Osteocyte (in vitro differentiated cells): ENCODE measurements at regions not wholly inside any gene's neighbourhood (a gene's known extent, or its start where the extent isn't known, plus 50 kb on each side); places are given as distances from the start of the nearest gene placed in this dataset.

Experiments used
- DNase-seq: peaks from one replicate; pipeline ENCODE4 v3.0.0; 2021; ENCODE audit warnings: mixed read lengths; ENCODE audit not compliant: unreplicated experiment; ENCODE audit errors: extremely low spot score
- H3K27ac Mint-ChIP-seq: one replicate; pipeline ENCODE4 v1.8.0; 2021; ENCODE audit warnings: mild to moderate bottlenecking, mixed read lengths; ENCODE audit not compliant: unreplicated experiment
- H3K27me3 Mint-ChIP-seq: one replicate; pipeline ENCODE4 v1.8.0; 2021; ENCODE audit warnings: mixed read lengths; ENCODE audit not compliant: unreplicated experiment
- H3K36me3 Mint-ChIP-seq: one replicate; pipeline ENCODE4 v1.8.0; 2021; ENCODE audit warnings: mixed read lengths; ENCODE audit not compliant: unreplicated experiment
- H3K4me1 Mint-ChIP-seq: one replicate; pipeline ENCODE4 v1.8.0; 2021; ENCODE audit warnings: mixed read lengths; ENCODE audit not compliant: unreplicated experiment
- H3K4me3 Mint-ChIP-seq: one replicate; pipeline ENCODE4 v1.8.0; 2021; ENCODE audit warnings: mild to moderate bottlenecking, moderate library complexity, mixed read lengths; ENCODE audit not compliant: unreplicated experiment
- H3K9me3 Mint-ChIP-seq: one replicate; pipeline ENCODE4 v1.8.0; 2021; ENCODE audit warnings: mixed read lengths; ENCODE audit not compliant: unreplicated experiment
- CTCF ChIP-seq: fragments of 200-600 bp; sonication (generic); IDR thresholded peaks from 2 replicates; pipeline ENCODE4 v1.5.0; 2021; ENCODE audit warnings: antibody characterized with exemption, mild to moderate bottlenecking, moderate library complexity

DNA sequence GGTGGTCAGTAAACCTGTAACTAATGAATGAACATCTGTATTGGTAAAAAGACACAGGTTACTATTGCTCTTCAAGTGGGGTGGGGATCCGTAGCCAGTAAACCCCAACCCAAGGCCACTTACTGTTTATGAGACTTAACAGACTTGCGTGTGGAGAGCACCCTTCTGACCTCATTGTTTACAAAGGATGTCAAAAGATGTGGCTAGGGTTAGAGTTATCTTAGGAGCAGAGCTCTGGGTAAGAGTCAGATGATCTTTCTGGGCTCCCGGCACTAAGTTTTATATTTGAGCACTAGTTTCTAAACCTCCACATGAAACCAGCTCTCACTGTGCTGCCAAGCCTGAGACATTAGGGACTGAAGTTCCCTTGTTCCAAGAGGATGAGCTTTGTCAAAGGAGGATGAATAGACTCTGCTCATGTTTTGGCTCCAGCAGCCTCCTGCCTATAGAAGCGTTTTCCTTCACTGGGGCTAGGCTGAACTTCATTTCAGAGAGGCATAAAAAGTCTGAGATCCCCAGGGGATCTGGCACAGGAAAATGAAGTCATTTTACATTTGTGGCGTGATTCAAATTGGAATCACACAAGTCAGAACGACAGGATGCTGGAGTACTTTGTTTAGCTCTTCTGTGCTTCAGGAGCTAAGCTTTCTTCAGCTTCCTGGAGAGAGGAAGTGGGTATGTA lies 403.1 kb upstream of the TRIB2 start:
- no peak for DNase-seq
- no peak for TF ChIP-seq CTCF
- Mint-ChIP-seq H3K4me1 (peaks cover 35% of the 10 kb centered on the region), H3K36me3 (no peaks in the 10 kb centered on the region), H3K27me3 (no peaks in the 10 kb centered on the region), H3K27ac (no peak overlapping the region), H3K4me3 (no peak overlapping the region), H3K9me3 (no peaks in the 10 kb centered on the region)

DNA sequence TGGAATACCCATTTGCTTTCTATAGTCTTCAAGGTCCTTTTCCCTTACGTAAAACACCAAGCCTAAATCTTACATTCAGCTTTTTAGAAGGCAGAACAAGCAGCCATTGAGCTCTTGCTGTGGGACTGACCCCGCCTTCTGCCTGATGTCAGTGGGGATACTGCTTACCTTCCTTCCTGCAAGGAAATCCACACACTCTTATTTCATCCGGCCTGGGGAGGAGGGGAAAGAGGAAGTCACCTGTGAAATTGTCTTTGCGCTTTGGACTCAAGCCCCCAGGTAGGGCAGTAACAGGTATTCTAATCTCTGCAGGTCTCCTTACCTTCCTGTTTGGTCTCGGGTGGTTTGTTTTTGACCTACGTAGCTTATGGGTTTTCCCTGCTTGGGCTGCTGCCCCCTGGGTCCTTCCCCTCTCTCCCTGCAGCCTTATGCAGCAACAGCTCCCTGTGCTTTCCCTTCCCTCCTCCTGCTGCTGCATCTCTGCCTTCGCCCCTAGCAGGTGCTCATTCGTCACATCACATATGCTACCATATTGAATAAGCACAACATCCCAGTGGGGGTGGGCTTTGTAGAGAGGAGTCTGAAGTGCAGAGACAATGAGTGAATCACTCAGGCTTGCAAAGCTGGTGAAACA lies 402.5 kb upstream of the TRIB2 start:
- Mint-ChIP-seq H3K4me3 (no peak overlapping the region), H3K36me3 (no peaks in the 10 kb centered on the region), H3K4me1 (peaks cover 41% of the 10 kb centered on the region), H3K9me3 (no peaks in the 10 kb centered on the region), H3K27ac (no peak overlapping the region), H3K27me3 (no peaks in the 10 kb centered on the region)
- no peak for TF ChIP-seq CTCF
- no peak for DNase-seq

DNA sequence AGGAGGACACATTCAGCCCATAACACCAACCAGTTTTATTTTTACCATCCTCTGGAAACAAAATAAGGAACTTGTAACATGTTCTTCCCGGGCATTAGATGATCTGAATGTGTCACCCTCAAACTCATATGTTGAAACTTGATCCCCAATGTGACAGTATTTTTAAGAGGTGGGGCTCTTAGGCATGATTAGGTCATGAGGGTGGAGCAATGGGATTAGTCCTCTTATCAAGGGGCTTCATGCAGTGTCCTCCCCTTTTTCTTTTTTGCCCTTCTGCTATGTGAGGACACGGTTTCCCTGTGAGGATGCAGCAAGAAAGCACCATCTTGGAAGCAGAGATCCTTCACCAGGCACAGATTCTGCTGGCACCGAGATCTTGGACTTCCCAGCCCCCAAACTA lies 401.5 kb upstream of the TRIB2 start:
- DNase-seq: no peak
- H3K36me3 Mint-ChIP-seq: no peaks in the 10 kb centered on the region
- no peaks in the 10 kb centered on the region for H3K27me3 Mint-ChIP-seq
- H3K27ac Mint-ChIP-seq: no peak overlapping the region
- no peaks in the 10 kb centered on the region for H3K9me3 Mint-ChIP-seq
- H3K4me1 Mint-ChIP-seq: peaks cover 48% of the 10 kb centered on the region
- TF ChIP-seq CTCF: no peak
- no peak overlapping the region for H3K4me3 Mint-ChIP-seq

- Mint-ChIP-seq H3K4me1 (peaks cover 61% of the 10 kb centered on the region), H3K27me3 (no peaks in the 10 kb centered on the region), H3K27ac (peak overlapping the region; percentile 28), H3K36me3 (no peaks in the 10 kb centered on the region), H3K9me3 (no peaks in the 10 kb centered on the region), H3K4me3 (no peak overlapping the region)
- DNase-seq: no peak
- TF ChIP-seq CTCF: no peak
These were observed 400.3 kb upstream of the TRIB2 start for GRCh38 chr2:12316476-12316875.

DNA sequence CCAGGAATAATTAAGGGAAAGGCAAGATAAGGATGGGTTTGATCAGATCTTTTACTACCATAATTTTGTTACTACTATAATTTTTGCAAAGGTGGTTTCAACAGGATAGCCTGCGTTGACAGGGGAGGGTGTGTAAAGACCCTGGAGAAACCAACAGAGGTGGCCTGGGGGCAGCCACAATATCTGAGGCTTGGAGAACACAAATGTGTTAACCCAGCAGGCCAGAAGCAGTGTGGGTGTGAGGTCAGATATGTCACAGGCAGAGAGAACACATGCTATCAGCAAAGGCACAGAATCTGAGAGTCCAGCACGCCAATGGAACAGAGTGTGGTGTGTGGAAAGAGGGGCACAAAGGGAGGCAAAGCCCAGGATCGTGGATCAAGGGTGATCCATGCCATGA lies 399.4 kb upstream of the TRIB2 start:
- Mint-ChIP-seq H3K9me3 (no peaks in the 10 kb centered on the region), H3K27ac (peak overlapping the region; percentile 94), H3K27me3 (no peaks in the 10 kb centered on the region), H3K4me1 (peaks cover 67% of the 10 kb centered on the region), H3K36me3 (no peaks in the 10 kb centered on the region), H3K4me3 (no peak overlapping the region)
- TF ChIP-seq CTCF: no peak
- no peak for DNase-seq
